ENCODE measurements at regions not wholly inside any gene's neighbourhood (a gene's known extent, or its start where the extent isn't known, plus 50 kb on each side); places are given as distances from the start of the nearest gene placed in this dataset.
"Not testable (repeated sequence)": the region's sequence is repeated elsewhere in the genome, so short reads cannot be mapped to it uniquely, and the experiment has no call there.

DNA sequence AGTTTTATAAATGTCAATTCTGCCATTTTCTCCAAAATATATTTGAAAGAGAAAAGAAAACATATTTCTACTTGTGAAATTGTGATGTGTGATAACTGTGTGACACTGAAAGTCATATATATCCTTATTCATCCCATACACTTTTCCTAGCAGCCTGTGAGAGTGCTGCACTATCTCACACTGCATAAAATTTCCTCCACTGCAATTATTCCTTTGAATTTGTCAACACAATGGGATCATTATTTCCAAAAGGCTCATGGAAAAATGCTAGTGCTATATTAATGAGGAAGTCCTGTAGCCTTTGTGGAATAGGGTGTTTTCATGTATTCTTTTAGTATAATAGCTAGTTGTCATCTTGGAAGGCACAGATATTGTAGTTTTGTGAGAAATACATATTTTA, 504.1 kb downstream of the RPL10L start:
- DNase-seq, result no peak

DNA sequence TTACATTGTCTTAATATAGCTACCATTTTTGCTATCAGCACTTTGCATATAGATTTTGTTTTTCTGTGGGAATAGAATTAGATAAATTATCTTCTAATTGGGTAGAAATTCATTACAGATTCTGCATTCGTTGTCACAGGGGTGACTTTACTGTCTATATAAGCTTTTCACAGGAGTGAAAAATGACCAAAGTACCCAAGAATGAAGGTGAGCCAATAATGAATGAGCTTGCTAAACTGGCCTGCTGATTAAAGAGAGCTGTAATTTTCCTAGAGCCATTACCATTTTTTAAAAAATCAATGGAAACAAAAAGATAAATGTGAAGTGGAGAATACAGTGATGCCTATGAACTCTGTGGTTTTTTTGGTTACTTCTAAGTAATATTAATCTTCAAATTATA, 504.6 kb downstream of the RPL10L start:
- no peak for DNase-seq

DNA sequence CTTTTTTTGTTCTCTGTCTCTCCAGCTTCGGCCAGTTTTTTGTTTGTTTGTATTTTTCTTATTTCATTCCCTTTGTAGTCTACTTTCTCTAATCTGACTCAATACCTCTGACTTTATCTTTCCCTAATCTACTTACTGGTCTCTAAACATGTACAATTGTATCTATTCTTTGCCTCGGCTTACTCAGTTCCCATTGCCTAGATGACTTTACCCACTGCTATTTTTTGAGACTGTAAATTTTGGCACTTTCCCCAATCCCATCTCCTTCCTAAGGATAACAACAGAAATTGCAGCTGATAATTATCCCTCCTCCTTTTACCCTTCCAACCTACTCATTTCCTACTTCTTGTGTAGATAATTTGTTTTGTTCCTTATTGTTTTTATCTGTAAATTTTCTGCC, 511.1 kb downstream of the RPL10L start:
- no peak for DNase-seq

DNA sequence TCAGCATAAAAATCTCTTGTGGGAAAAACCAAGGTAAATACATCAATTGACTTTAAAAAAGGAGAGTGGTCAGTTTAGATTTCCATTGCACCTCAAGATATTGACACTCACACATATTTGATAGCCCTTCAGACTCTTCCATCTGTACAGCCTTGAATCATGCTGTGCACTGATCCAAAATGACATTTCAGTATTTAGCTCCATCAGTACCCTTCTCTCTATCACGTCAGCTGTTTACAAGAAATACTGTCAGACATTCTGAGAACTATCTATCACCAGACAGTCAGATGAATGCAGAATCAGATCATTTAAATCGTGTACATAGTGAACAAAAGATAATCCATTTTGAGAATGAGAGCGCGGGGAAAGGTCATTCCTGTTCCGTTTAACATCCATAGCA, 511.9 kb downstream of the RPL10L start:
- no peak for DNase-seq

DNA sequence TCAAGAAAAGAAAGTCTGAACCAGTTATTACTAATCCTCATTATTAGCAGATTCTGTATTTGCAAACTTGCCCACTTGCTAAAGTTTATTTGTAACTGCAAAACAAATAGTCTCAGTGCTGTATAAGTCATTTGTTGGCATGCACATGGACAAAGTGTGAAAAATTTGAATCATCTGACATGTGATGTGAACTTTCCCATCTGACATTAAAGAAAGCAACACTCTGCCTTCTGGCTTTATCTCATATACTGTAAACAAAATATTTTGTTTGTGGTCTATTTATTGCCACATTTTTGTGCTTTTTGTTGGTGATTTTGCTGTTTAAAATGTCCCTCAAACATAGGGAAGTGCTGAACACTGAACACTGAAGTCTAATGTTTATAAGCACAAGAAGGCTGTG, 513.8 kb downstream of the RPL10L start:
- no peak for DNase-seq

DNA sequence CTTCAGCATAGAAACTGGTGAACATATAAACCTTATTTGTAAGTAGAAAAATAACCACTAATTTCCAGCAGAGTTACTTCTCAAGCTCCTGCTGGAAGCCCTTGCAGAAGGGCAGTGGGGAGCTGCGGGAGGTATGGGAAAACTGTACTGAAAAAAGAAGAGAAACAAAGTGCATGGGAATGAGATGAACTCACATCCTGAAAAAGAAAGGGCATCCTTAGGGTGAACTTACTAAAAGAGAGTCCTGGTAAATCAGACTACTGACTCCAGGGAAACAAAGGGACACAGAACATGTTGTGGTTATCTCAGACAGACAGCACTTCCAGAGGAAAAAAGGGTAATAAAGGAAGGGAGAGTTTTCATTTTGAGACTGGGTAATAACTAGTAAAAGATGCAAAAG, 515.1 kb downstream of the RPL10L start:
- no peak for DNase-seq

DNA sequence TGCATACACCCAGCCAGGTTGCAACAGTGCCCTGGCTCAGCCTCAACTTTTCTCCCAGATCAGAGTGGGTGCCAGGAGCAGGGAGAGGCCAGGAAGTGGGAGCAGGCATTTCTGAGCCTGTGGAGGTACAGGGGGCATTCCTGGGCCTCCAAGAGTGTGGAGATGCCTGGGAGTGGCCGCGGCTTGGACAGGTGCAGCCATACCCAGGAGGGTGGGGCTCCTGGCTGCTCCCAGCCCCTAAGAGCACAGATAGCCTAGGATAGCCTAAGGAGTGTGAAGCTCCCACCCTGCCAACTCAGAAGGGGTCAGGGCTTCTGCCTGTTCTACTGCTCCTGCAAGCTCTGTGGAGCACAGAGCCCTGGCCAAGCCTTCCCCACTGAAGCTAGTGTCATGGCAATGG, 543.4 kb downstream of the RPL10L start:
- no peak for DNase-seq

DNA sequence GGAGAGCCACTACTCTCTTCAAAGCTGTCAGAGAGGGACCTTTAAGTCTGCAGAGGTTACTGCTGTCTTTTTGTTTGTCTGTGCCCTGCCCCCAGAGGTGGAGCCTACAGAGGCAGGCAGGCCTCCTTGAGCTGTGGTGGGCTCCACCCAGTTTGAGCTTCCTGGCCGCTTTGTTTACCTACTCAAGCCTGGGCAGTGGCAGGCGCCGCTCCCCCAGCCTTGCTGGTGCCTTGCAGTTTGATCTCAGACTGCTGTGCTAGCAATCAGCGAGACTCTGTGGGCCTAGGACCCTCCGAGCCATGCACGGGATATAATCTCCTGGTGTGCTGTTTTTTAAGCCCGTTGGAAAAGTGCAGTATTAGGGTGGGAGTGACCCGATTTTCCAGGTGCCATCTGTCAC, 550.7 kb downstream of the RPL10L start:
- DNase-seq, result not testable (repeated sequence)

DNA sequence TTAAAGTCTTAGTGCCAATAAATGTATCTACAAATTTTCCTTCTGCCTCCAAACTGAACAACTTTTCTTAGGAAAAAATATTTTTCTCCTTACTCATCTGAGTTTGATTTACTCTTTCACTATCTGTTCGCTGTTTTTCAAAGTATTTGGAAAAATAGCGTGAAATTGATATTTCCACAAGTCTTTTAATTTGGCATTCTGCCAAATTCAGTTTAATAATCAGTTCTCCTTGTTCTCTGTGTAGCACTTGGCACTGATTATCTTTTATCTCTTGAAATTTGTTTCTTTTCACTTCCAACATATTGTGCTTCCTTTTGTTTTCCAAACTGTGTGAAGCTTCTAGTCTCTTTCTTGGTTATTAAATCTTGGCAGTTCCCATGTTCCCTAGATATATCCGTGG, 559.8 kb downstream of the RPL10L start:
- DNase-seq, result no peak

DNA sequence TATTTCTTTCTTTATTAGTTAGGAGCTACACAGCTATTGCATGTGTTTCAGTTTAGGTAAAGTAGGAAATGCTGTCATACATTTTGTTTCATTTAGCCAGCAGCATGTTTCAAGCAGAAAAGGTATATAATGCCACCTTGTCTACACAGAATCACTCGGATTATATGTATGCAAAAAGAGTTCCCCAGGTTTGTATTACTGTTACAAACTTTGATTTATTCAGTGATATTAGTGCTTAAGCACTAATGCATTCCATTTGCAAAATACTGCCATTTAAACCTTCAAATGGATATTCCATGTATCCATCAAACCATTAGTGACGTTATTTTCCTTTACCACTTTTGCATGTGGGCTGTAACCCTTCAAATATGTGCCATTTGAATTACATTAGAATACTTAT, 564.0 kb downstream of the RPL10L start:
- DNase-seq, result no peak

DNA sequence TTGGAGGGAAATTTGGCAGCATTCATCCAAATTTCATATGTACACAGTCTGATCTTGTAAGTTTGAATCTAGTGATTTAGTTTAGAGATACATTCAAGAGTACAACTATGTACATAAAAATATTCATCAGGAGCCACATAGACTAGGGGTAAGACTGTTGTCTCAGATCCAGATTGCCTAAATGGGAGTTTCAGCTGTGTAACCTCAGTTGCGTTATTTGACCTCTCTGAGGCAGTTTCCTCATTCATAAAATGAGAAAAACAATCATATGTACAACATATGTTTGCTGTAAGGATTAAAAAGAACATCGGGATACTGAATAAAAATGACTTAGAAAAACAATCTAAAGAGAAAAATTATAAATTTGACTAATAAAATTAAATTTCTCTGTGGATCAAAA, 577.5 kb downstream of the RPL10L start:
- no peak for DNase-seq

DNA sequence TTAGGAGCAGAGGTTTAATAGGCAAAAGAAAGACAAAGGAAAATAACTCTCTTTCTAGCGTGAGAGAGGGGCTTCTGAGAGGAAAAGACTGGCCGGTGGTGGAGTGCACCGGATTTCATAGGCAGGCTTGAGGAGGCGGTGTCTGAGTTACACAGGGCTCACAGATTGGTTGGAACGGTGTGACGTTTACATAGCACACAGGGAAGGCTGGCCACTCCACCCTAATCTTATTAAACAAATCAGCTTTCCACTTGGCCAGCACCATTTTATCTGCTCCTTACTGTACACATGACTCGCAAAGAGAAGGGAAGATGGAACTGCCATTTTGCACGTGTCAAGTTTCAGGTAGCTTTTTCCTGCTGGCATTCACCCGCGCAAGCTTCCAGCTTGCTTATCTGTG, 587.7 kb downstream of the RPL10L start:
- DNase-seq, result no peak

DNA sequence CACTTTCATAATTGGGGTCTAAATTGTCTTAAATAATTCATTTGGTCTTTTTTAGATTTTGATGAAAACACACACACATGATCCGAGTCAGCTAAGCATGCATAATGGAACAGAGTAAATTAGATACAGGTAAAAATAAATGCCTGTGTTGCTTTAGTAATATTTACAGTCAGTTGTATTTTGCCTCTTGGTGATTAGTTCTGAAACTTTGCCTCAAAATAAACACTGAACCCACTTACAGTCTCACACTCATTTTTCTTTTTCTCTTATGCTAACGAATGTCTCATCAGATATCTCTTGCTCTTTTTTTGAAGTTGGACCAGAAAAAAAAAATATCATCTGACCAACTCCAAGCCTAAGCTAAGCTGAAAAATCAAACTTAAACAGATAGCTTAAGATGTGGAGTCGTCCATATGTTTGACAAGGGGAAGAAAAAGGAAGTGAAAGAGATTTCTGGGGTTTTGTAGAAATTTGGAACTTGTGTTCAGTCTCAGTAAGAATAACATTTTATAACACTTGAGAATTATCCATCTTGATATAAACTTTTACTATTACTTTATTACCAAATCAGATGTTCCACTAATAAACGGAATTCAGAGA, 592.5 kb downstream of the RPL10L start:
- DNase-seq, result no peak

DNA sequence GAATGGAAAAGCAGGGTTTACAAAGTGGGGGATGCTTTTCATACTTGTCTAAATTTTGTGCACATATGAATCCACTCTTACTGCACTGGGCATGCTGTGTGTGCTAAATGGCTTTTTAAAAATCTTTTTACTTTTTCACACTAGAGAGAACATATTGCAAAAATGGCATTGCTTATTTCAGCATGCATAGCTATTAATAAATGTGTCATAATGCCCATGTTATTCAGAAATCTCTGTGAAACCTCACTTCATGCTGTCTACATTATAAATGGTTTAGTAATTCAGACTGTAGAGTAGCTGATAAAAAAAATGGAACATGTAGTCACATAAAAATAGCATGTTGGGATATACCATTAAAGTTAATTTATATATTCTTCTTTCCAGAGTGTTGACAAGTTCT, 593.8 kb downstream of the RPL10L start:
- no peak for DNase-seq

DNA sequence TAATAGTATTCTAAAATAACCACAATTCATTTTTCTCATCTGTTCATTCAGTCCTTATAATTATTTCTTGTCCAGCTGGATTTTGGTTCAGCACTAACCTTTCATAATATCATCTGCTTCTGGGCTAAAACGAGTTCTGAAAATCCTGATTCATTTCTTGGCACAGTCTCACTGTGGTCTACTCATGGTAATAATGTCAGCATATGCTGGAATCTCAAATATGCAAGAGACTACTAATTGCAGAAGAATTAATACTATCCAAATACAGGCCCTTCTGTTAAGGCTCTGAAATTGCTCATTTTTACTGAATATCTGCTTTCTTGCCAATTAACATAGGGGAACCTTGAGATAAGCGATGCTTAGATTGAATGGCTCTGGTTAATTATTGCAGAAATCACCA, 597.1 kb downstream of the RPL10L start:
- no peak for DNase-seq

DNA sequence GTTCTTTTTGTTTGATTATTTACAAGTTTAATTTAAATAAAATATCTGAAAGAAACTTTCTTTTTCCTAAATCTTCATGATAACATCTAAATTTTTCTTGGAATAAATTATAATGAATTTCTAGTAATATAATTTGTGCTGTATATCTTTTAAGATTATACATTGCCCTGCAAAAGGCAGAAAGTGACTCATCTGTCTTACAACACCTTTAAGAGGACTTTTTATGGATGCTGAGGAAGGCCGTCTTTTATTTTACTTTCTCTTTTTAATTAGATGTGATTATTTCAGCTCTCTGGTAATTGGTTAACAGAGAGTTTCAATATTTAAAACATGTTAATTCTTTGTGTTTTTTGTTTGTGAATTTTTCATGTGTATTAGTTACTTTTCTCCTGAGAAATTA, 598.4 kb downstream of the RPL10L start:
- DNase-seq, result no peak

DNA sequence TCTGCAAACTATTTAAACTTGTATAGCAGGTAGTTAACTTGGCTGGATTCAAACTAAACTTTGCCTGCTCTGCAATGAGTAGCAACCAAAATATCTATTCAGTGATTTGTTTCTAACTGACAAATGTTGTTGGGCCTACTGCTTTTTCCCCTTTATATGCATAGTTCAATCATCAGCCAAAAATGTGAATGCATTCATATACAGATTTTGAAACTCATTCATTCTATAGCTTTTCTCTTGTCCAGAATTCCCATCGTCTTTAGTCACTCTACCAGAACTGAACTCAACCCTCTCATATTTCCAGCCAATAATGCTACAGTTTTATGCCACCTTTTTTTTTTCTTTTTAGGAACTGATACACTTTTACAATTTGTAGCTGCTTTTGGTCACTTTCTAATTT, 599.8 kb downstream of the RPL10L start:
- no peak for DNase-seq

DNA sequence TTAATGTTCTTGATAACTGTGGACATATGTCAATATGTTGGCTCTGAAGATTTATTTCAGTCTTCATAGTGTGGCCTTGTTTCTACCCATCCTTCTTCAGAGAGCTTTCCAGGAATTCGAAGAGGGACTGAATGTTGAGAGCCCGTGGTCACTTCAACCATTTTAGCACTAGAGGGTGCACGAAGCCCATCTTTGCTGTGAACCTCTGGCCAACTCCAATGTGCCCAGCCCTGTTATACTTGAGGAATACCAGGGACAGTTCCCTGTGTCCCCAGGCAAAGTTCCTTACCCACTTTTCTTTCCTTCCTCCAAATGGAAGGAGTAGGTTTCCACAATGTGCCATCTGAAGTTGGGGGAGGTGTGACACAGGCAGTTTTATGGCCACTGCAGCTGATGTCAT, 603.5 kb downstream of the RPL10L start:
- DNase-seq, result no peak

DNA sequence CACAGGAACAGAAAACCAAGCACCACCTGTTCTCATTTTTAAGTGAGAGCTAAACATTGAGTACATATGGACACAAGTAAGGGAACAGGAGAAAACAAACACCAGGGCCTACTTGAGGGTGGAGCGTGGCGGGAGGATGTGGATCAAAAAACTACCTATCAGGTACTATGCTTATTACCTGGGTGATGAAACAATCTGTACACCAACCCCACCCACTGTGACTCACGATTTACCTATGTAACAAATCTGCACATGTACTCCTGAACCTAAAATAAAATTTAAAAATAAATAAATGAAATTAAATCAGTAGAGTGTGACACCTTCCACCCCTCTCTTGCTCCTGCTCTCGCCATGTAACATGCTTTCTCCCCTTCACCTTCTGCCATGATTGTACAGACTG, 615.5 kb downstream of the RPL10L start:
- no peak for DNase-seq

DNA sequence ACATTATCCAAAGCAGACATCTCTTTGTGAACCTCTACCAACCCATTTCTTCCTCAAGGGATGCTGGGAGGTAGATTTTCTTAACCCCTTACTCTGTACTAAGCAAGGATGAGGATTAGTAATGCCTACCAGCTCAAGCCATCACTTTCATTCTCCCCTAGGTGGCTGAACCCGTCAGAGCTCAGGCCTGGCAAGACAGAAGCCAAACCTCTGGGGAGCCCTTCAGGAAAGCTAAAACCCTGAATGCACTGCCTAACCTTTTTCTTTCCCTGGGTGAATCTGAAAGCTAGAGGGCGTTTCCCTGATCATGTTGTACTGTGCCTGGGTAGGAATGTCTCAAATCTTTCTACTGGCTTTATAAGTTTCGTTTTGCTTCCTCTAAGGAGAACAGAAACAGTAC, 617.3 kb downstream of the RPL10L start:
- DNase-seq, result no peak

DNA sequence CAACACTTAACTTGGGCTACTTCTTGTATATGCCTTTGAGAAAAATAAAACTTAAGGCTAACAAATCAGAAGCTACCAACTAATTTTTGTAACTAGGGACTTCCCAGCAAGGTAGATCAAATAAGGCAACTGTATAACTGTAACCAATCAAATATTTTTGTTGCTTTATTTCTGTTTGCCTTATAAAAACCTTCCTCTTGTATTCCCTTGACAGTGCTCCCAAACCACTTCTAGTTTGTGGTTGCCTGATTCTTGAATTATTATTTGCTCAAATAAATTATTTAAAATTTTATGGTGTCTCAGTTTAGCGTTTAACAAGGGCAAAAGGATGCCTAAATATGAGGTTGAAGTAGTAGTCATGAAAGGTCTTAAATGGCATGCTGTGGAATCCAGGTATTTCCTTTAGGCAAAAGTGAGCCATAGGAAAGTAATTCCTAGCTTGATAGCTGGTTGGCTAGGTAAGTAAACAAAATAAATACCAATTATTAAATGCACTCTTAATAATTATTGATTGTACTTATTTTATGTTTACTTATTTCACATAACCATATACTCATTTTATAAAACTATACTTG, 632.6 kb downstream of the RPL10L start:
- no peak for DNase-seq

DNA sequence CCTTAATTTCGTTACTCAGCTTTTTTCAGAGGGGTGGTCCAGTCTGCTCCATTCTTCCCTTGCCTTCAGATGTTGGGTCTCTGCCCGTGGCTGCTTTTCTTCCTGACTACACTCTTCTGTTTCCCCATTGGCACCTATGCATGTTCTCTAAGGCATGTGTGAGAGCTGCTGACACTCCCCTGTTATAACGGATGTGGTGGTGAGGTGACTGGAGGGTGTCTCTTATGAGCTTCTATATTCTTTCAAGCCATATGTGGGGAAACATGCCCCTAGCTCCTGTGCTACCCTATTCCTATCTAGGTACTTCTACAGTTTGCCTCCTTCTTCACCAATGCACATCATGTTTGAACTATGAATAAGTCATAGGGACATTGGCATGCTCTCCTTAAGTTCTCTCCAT, 643.2 kb downstream of the RPL10L start:
- DNase-seq, result no peak

DNA sequence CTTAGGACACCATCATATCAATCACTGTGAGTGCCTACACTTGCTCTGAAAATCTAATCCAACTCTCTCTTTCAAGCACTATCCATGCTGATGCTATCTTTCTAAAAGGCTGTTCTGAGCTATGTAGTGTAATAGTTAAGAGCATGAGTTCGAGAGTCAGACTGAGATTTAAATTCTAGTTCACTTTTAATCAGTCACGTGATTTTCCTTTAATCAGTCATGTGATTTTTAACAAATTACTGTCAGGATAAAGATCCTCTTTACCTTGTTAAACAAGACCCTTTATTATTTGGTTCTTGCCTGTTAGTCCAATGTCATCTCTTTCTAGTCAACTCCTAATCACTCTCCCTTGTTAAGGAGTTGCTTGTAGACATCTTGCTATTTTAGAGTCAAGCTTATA, 653.0 kb downstream of the RPL10L start:
- no peak for DNase-seq

DNA sequence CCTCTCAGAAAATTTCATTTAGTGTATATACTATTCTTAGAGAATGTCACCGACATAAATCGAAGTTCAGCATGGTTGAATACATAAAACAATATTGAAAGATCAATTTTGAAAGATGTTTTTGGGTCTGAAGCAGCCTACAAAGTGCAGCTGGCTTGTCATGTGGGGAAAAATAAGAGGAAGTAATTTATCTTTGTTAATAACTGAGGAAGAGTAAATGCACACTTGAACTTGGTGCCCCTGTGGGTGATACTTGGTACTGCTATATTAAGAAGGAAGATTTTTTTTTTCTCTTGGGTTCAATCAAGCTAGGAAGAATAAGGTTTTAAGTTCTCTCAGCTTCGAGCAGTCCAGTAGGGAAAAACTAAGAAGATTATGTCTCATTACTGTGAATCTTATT, 661.3 kb downstream of the RPL10L start:
- DNase-seq, result no peak

DNA sequence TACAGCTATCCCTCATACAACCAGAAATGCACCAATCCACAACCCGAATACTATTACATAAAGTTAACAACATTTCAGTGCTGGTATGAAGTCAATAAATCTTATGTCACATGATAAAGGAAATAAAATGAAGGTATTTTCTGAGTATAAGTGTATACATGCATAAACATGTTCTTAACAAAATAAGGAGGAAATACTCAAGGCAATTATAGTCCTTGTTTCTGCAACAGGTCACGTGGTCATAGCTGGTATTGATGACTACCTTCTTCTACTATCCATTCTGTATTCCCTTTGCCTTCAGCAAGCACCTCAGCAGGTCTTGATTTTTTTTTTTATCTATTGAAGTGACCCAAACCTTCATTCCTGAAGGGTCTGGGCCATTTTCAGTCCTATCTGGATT, 675.6 kb downstream of the RPL10L start:
- no peak for DNase-seq

DNA sequence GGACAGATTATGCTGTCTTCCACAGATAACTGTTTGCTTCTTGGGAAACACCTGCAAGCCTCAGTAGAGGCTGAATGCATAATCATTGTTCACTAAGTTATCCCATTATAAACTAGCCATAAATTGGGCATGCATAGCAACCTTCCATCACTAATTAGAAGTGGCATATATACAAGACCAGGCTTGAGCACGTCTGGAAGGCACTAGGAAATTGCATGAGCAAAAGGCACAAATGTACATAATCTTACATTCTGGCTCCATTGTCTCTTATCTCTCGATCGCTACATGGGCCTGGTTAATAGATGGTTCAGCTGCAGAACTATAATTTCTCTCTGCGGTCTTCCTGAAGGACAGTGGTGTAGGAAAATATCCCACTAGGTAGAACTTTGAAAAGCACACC, 679.2 kb downstream of the RPL10L start:
- DNase-seq, result no peak
